NCI-H1930 (cell line): ENCODE measurements at regions not wholly inside any gene's neighbourhood (a gene's known extent, or its start where the extent isn't known, plus 50 kb on each side); places are given as distances from the start of the nearest gene placed in this dataset.

Experiments
- DNase-seq, 2 experiments: peaks; one replicate each; lab custom pipeline; 2025; lab: John Stamatoyannopoulos, UW

DNA sequence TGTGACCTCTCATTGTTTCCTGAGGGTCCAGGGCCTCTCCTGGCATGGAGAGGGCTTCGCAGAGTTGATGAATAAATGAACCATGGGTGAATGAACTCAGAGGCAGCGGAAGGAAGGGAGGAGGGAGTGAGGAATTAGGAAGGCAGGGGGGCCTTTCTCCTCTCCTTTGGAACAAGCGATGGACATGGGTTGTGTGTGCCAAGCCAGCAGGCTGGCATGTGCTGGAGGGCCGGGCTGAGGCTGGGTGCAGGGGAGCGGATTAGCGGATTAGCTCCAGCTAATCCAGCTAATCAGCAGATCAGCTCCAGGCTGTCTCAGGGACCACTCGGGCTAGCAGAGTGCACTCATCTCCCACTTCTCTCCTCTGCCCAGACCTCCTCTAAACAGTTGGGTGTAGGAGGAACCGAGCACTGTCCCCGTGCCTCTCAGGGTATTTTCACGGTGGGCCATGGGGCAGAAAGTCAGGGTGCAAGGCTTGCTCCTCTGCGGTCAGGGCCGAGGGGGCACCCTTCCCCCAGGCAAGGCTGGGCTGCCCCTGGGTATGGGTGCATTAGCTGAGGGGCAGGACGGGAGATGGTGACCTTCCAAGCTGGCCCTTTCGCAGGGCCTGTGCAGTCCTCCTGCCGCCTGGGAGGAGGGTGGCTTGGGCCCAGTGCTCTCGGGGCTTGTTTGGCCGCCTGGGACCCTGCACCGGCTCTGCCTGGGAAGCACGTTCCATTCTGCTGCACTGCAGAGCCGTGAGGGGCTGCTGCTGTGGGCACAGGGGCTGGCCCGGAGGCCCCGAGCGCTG, 120.3 kb upstream of the B3GAT1 start:
- no peak for DNase-seq

DNA sequence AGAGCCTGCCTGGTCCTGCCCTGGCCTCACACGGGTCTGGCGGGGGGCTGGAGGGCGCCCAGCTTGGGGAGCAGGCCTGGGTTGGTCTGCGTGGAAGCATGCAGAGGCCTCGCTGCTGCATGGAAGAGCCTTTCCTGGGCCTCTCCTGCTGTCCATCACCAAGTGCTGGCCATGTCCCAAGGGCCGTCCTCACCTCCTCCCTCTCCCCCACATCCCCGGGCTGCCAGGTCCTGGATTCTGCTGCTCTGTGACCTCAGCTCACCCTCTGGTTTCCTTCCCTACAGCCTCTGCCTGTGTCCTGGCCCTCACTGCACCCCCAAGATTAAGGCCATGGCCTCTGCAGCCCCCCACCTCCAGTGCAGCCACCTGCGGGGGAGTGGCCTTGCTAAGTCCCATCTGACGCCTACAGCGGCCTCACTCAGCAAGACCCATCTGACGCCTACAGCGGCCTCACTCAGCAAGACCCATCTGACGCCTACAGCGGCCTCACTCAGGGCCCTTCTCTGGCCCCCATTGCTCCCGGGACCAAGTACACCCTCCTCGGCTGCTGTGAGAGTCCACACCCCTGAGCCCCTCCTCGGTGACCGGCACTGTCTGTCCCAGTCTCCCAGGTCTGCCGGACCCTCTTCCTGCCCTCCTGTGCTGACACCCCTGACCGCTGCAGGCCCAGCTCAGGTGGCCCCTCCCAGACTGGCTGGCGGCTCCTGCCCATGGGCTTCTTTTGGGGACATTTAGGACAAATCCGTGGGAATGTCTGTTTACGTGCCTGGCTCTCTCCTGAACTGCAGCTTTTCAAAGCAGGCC, 119.5 kb upstream of the B3GAT1 start:
- no peak for DNase-seq

DNA sequence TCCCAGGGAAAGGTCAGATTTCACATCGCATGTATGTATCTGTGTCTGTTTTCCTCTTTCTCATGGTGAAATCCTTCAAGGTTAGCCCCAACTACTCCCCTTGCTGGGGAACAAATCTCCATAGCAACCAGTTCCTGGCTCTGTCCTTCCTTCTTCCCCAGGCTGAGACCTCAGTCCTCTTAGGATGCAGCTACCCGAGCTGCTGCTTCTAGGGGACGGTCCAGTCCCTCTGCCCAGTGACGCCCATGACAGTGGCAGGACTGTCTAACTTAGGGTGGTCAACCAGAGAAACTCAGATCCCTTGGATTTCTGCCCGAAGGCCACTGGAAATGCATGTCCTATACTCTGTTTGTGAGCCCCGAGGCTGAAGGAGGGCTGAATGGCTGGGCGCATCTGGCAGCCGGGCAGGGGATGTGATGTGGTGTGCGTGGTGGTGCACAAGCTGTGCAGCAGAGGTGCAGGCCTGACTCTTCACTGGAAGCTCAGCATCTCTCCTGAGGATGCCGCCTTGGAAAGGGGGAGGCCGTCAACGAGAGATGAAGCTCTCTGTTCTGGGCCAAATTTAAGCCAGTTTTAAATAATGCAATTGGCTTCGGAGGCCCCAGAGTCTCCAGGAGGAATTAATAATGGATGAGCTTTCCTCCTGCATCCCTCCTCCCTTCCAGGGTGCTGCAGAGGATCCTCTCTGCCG, 118.7 kb upstream of the B3GAT1 start:
- no peak for DNase-seq

DNA sequence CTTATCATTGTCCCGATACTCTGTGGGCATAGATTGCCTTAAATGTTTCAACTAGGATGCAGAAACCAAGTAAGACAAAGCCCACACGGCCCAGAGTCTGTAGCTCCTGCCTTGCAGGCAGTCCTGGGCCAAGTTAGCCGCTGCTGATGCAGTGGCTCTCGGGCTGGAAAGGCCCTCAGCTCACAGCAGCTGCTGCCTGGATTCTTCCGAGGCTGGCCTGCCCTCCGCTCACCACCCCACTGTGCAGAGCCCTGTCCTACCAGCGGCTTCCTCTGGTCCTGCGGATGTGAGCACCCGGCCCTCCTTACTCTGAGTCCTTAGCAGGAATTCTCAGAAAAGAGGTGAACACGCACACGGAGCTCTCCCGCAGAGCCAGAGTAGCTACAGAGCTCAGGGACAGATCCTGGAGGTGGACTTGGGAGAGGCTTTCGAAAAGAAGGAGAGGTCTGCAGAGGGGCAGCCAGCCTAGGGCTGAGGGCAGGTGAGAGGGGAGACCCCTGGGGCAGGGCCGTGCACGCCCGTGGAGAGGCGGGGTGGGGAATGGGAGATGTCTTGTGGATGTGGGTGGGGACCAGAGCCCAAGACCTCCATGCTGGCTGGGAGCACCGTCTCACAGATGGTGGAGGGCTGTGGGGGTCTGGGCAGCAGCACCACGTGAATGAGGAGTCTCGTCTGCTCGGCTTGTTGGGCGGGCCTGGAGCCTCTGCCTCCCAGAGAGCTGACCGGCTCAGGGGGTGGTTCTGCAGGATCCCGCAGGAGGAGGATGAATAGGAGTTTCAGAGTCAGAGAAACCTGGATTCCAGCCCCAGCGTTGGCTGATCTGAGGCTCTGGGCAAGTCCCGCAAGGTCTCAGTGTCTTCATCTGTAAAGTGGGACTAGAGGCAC, 117.4 kb upstream of the B3GAT1 start:
- DNase-seq = no peak

DNA sequence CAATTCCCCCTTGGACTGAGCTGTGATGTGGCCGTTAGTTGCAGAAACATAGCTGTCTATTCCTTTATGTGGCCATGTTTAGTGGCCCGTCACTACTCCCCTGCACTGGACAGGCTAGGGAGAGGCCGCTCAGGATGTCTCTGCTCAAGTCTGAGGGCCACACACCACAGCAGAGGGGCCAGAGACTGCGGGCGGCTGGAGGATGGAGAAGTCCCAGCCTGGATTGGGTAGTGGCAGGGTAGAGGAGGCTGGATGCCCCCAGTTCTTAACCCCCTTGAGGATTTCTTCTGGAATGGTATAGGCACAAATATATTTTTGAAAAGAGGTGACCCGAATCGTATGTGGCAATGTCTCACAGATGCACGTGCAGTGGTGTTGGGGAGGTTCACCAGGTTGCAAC, 116.4 kb upstream of the B3GAT1 start:
- DNase-seq = no peak

DNA sequence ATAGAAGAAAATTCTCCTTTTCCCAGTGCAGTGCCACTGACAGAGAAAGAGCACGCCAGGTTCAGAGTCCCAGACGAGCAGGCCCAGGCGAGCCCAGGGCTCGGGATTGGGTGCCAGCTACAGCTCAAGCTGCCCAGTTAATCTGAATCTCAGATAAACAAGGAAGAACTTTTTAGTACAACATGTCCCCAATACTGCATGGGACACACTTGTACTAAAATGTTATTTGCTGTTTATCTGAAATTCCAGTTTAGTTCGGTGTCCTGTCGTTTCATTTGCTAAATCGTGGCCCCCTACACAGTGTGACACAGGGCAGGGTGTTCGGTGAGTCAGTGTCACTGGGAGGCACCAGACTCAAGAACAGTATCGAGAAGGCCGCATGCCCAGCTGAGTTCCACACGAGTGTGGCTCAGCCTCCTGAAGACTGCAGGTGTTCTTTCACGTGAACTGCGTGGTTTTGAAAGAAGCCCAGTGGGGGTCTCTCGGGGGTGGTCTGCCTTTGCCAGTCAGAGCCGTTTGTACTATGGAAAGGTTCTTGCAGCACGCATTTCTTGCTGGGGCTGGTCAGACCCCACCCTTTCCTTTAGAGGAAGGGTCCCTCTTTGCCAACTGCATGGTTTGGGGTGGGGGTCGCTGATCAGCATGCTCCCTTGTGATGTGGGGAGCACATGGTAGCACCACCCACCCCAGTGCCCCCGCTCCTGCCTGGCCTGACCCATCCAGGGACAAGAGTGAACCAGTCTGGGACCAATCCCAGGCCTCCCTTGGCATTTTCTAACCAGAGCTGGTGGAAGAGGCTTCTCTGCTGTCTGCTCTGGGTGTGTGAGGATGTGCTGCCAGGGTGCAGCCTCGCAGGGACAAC, 115.6 kb upstream of the B3GAT1 start:
- no peak for DNase-seq

DNA sequence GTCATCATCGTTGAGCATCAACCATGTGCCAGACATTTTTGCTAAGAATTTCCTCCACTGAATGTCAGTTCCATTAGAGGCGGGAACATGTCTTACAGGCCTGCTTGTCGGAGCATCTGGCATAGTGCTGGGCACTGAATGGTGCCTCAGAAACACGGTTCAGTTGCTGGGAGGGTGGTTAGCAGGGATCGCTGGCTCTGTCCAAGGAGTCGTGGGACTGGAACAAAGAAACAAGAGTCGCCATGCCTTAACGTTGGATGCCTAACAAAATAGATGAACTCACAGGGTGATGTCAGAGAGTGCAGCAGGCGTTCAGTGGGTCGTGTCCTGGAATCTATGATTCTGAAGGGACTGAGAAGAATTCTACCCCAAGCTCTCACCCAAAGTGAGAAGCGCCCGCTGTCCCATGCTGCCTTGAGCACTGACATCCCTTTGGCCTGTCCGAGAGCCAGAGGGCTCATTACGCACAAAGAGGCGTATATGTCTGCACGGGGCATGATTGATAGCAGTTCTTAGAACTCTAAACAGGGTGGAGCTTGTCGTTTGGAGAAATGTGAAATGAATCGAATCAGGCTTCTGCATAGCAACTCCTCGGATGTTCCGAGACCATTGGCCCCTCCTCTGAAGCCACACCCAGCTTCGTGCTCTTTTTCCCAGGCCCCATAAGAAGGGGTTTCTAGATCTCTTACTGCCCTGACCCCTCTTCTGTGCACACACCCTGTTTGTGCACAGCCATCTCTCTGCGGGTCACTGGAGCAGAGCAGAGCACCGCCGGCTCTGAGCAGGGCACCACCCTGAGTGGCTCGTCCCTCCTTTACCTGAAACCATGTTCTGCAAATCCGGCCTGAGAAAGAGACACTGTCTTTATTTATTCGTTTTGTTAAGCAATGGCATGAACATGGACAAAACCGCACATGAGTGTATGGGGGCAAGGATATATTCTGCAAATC, 113.1 kb upstream of the B3GAT1 start:
- DNase-seq = no peak

DNA sequence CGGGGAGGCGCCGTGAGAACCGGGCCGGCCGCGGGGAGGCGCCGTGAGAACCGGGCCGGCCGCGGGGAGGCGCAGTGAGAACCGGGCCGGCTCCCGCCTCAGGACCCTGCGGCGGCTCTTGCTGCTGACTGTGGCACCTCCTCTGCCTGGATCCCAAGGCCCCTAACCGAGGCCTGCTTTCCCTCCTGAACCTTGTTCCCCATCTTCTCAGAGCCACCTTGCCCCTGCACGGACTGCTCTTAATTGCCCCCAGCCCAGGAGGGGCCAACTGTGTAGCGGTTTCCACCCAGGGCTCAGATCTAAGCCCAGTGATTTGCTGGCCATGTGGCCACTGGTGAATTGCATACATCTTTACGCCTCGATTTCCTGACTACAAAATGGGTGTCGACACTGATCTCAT, 112.2 kb upstream of the B3GAT1 start:
- no peak for DNase-seq

DNA sequence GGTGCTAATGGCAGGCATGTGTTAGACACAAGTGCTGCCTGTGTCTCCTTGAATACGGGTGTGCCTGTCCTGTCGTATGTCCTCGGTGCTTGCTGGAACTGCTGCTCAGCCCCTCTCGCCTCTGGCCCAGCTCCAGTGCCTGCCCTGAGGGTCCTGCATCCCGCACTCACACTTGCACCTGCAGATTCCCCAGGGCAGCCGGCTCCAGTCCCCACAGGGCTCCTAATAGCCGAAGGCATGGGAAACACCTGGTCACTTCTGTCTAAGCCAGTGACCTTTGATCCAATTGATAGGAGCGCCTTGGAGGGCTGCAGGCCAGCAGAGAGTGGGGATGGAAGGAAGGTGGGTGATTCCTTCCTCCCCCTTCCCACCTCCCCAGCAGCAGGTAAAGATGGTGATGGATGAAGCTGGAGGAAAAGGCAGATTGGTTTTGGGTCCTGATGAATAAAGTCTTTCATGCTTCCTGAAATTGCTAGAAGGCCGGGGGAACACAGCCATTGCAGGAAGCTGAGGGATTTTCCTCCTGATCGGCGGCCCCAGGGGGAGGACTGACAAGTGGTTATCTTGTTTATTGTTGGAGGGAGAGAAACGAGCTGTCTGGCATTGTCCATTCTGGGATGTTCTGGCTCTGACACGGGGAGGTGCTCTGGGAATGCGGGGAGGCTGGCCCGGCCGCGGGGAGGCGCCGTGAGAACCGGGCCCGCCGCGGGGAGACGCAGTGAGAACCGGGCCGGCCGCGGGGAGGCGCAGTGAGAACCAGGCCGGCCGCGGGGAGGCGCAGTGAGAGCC, 110.9 kb upstream of the B3GAT1 start:
- no peak for DNase-seq

DNA sequence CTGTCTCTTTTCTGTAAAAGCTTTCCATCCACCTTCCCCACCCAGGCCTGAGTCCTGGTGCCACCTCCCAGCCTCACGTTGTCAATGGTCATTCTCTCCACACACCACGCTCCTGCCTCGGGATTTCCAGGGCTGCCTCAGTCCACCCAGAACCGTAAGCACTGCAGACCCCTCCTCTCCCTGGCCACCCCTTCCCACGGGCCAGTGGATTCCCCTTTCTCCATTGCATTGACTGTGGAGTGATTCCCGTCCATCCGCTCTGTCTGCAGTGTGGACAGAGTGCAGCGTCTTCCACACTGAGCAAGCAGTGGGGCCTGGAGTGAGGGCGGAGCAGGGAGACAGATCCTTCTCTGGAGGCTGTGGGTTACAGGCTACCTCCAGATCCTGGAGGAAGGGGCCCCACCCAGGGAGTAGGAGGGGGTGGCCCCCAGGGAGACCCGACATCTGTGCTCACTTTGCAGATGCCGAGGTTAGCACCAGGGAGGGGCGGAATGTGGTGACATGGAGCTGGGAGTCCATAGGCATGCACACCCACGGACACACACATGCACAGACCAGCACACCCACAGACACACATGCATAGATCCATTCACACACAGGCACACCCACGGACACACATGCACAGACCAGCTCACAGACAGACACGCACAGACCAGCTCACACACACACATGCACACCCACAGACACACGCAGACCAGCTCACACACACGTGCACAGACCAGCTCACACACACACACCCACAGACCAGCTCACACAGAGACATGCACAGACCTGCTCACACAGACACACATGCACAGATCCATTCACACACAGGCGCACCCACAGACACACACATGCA, 109.6 kb upstream of the B3GAT1 start:
- no peak for DNase-seq

DNA sequence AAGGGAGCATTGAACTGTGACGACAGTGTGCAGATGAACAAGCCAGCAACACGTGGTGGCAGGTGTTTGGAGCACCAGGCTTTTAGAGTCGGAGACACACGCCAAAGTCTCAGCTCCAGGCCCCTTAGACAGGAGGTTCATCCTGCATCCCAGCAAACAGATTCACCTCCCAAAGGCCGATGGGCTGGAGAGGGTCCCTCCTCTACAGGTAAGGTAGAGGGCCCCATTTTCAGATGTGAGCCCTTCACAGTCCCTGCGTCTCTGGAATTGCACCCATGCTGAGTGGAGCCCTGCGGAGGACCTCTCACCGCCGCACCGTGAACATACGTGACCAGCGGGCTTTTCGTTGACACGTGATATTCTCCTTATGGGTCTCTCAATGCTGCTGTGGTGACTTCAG, 109.0 kb upstream of the B3GAT1 start:
- no peak for DNase-seq

DNA sequence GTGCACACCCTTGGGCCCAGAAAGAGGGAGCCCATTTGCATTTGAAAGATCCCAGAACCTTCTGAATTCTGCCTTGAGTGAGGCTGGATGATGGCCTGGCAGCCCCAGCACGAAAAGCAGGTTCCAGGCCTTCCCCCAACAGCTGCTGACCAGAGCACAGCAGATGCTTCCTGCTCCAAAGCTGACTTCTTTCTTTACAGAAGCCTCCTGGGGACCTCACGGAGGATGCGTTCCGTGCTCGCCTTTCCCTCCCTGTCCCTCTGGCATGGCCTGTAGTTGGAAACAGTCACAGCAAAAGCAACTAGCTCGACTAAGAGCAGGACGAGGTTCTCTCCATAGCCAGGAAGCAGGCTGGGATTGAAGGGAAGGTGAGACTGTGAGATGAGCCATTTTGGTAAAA, 107.7 kb upstream of the B3GAT1 start:
- DNase-seq = no peak

DNA sequence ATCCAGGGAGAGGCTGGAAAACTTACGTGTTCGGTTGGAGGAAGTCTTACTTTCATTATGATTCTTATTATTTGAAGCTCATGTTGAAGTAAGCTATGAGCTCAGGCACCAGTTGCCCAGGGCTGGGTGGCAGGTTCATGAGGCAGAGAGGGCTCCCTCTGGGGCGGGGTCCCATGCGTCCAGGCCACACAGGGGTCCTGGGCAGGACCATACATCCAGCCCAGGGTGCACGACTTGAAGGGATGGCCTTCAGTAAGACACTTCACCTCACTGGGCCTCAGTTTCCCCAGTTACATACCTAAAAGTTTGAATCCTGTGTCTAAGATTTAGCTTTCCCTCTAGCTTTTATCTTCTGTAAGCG, 107.3 kb upstream of the B3GAT1 start:
- no peak for DNase-seq

DNA sequence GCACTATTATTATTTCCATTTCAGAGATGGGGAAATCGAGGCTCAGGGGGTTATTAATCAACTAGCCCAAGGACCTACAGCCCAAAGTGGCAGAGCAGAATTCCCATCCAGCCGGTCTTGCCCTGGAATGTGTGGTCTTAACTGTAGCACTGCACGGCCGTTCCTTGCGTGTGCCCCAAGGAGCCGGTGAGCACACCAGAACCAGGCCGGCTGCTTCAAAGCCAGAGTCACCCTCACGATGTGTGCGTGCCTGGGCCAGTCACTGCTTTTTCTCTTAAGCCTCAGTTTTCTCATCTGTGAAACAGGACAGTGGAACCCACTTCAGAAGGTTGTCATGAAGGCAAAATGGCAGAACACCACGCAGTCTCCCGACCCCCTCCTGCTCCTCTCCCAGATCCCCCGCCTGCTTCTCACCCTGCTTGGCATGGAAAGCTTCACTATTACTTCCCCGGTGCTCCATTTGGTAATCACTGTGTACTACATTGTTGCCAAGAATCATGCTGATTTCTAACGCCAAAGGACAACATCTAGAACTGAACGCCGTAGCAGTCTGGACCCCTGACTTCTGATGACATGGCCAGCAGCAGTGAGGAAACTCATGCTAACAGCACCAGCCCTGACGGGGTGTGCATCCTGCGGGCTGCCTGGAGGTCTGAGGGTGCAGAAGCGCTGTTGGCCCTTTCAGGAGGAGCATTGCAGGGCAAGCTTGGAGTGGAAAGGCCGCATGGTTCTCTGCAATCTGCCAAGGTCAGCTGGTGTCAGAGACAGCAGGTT, 106.8 kb upstream of the B3GAT1 start:
- no peak for DNase-seq

DNA sequence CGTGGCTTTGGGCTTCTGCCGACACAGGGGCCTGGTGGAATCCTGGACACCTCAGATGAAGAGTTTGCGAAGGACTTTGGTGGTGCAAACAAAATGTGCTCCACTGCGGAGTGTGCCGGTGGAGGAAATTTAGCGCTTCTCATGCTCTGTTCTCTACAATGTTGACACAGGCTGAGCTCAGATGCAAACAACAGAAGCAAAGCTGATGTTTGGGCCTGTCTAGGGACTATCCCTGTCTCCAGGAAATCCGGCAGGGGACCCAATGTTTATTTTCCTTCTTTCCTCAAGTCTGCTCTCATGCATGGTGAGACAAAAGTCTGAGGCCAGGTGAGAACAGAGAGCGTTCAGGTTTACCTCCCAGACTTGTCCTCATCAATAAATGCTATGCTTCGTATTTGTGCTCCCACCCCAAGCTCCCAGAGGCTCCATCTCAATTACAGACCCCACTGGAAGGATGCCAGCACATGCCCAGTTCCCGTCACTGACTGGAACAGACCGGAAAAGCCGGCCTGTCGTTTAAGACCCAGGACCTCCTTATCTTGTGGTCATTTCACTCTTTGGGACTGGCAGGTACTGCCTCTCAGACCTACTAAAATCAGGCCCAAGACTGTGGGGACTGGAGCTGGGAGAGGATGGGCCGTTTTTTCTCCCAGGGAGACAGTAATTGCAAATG, 105.7 kb upstream of the B3GAT1 start:
- DNase-seq = no peak

DNA sequence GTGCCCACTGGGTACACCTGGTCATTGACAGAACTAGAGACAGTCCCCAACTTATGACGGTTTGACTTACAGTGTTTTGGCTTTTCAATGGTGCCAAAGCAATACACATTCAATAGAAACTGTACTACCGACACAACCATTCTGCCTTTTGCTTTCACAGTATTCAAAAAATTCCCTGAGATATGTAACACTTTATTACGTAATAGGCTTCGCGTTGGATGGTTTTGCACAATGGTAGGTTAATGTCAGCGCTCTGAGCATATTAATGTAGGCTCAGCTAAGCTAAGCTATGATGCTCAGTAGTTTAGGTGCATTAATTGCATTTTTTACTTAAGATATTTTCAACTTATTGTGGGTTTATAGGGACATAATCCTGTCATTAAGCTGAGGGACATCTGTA, 105.1 kb upstream of the B3GAT1 start:
- DNase-seq = no peak

DNA sequence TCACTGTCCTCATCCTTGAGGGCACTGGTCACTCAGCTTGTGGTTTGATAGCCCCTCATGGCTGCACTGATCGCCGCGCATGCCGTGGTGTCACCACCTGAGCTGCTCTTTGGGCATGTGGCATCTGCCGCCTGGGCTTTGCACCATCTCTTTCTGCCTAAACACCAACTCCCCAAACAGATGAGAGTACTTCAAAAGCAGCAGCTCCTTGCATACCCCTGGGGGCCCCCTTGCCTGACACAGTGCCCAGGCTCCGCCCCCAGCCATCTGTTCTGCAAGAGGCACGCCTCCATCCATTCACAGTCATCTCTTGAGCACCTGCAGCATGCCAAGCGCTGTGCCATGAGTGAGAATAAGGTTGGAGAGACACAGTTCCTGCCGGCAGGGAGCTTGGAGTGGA, 104.5 kb upstream of the B3GAT1 start:
- DNase-seq = no peak
